IMR-90 (cell line): ENCODE measurements at regions not wholly inside any gene's neighbourhood (a gene's known extent, or its start where the extent isn't known, plus 50 kb on each side); places are given as distances from the start of the nearest gene placed in this dataset.

Experiments
- ATAC-seq: fragments of 200-7000 bp; cut with Tn5 transposase; 2 replicates; pipeline ENCODE4 v1.9.1; 2020; ENCODE audit warnings: low read depth, mild to moderate bottlenecking, moderate library complexity
- BruUV-seq: library from RNA; stranded (reverse); fragments of 400-500 nt; replicated peaks from 2 replicates; lab custom pipeline; 2021; lab: Mats Ljungman, UMichigan
- CTCF ChIA-PET: fragments of 300-600 bp; formaldehyde crosslinking; extraction: SDS; loops from one replicate; lab custom pipeline; 2021; ENCODE audit warnings: antibody characterized with exemption; lab: Yijun Ruan, JAX
- POLR2A ChIA-PET: fragments of 300-600 bp; sonication (Branson Sonifier 250); formaldehyde crosslinking; loops from one replicate; lab custom pipeline; 2022; ENCODE audit warnings: antibody characterized with exemption; ENCODE audit not compliant: unreplicated experiment; lab: Charles Lee
- DNase-seq: peaks from one replicate; pipeline ENCODE4 v3.0.0; 2013
- H2AFZ ChIP-seq: replicated peaks from 2 replicates; pipeline ENCODE3; 2013; ENCODE audit warnings: low read length, mild to moderate bottlenecking; ENCODE audit not compliant: poor library complexity
- H2AK5ac ChIP-seq: 2 replicates; pipeline ENCODE4 v1.6.1; 2013; ENCODE audit warnings: low read depth, low read length, inconsistent platforms
- H2AK9ac ChIP-seq: replicated peaks from 2 replicates; pipeline ENCODE3; 2013; ENCODE audit warnings: mild to moderate bottlenecking, low read depth, low read length, moderate library complexity; ENCODE audit not compliant: poor library complexity
- H2BK120ac ChIP-seq: 2 replicates; pipeline ENCODE4 v1.6.1; 2013; ENCODE audit warnings: low read depth, low read length, inconsistent platforms
- H2BK15ac ChIP-seq: 3 replicates; pipeline ENCODE4 v1.6.1; 2013; ENCODE audit warnings: low read depth, low read length, inconsistent platforms
- H2BK20ac ChIP-seq: 2 replicates; pipeline ENCODE4 v1.6.1; 2013; ENCODE audit warnings: low read depth, mild to moderate bottlenecking, inconsistent platforms, low read length, moderate library complexity
- H2BK5ac ChIP-seq: 2 replicates; pipeline ENCODE4 v1.6.1; 2013; ENCODE audit warnings: mild to moderate bottlenecking, low read depth, low read length, inconsistent platforms; ENCODE audit not compliant: poor library complexity, severe bottlenecking
- H3K14ac ChIP-seq: replicated peaks from 2 replicates; pipeline ENCODE4 v1.6.1; 2013; ENCODE audit warnings: low read depth, low read length, inconsistent platforms
- H3K18ac ChIP-seq: 2 replicates; pipeline ENCODE4 v1.6.1; 2013; ENCODE audit warnings: low read depth, low read length, control low read depth
- H3K23ac ChIP-seq: 2 replicates; pipeline ENCODE4 v1.6.1; 2013; ENCODE audit warnings: low read depth, low read length, inconsistent platforms
- H3K27ac ChIP-seq: 2 replicates; pipeline ENCODE4 v1.5.1; 2013; ENCODE audit warnings: mild to moderate bottlenecking, control low read depth, low read length; ENCODE audit not compliant: insufficient read depth
- H3K27me3 ChIP-seq: 2 replicates; pipeline ENCODE4 v1.6.1; 2013; ENCODE audit warnings: low read length; ENCODE audit not compliant: control insufficient read depth, insufficient read depth
- H3K36me3 ChIP-seq: 2 replicates; pipeline ENCODE4 v1.6.1; 2013; ENCODE audit warnings: low read length, mixed read lengths; ENCODE audit not compliant: control insufficient read depth, insufficient read depth
- H3K4ac ChIP-seq: 2 replicates; pipeline ENCODE4 v1.6.1; 2013; ENCODE audit warnings: low read depth, low read length, inconsistent platforms
- H3K4me1 ChIP-seq: 2 replicates; pipeline ENCODE4 v1.6.1; 2013; ENCODE audit warnings: low read length, mixed read lengths; ENCODE audit not compliant: control insufficient read depth, insufficient read depth
- H3K4me2 ChIP-seq: 2 replicates; pipeline ENCODE4 v1.6.1; 2013; ENCODE audit warnings: low read depth, mild to moderate bottlenecking, control low read depth, low read length, moderate library complexity
- H3K4me3 ChIP-seq: 2 replicates; pipeline ENCODE4 v1.5.1; 2013; ENCODE audit warnings: low read depth, mild to moderate bottlenecking, control low read depth, low read length, moderate library complexity; ENCODE audit not compliant: insufficient read depth
- H3K56ac ChIP-seq: 2 replicates; pipeline ENCODE4 v1.6.1; 2013; ENCODE audit warnings: low read length, inconsistent platforms; ENCODE audit not compliant: insufficient read depth; ENCODE audit errors: extremely low read depth
- H3K79me1 ChIP-seq, 2 experiments: 2 replicates each; pipeline ENCODE4 v1.6.1; 2013; ENCODE audit warnings: low read length in 2 of 2, inconsistent platforms in 1 of 2, low read depth in 1 of 2
- H3K9ac ChIP-seq: 2 replicates; pipeline ENCODE4 v1.6.1; 2013; ENCODE audit warnings: low read depth, low read length, control low read depth
- H3K9me1 ChIP-seq: 2 replicates; pipeline ENCODE4 v1.6.1; 2013; ENCODE audit warnings: low read length, inconsistent platforms; ENCODE audit not compliant: insufficient read depth
- H3K9me3 ChIP-seq: 2 replicates; pipeline ENCODE4 v1.6.1; 2013; ENCODE audit warnings: low read length; ENCODE audit not compliant: control insufficient read depth, insufficient read depth
- H4K20me1 ChIP-seq: 2 replicates; pipeline ENCODE4 v1.6.1; 2013; ENCODE audit warnings: low read length, inconsistent platforms; ENCODE audit not compliant: insufficient read depth
- H4K5ac ChIP-seq: 2 replicates; pipeline ENCODE4 v1.6.1; 2013; ENCODE audit warnings: mild to moderate bottlenecking, low read depth, low read length, control low read depth
- H4K8ac ChIP-seq, 2 experiments: 2 replicates each; pipeline ENCODE4 v1.6.1; 2013; ENCODE audit warnings: low read depth in 2 of 2, low read length in 2 of 2, control low read depth in 1 of 2, inconsistent platforms in 1 of 2
- H4K91ac ChIP-seq: 2 replicates; pipeline ENCODE4 v1.6.1; 2013; ENCODE audit warnings: low read depth, low read length, inconsistent platforms; ENCODE audit not compliant: insufficient read depth
- CEBPB ChIP-seq: IDR thresholded peaks from 2 replicates; pipeline ENCODE4 v1.6.1; 2012; ENCODE audit warnings: low read depth, low read length, improper control_type of control experiment
- CTCF ChIP-seq: conservative IDR thresholded peaks from 2 replicates; pipeline ENCODE4 v1.5.1; 2012; ENCODE audit warnings: mild to moderate bottlenecking, low read depth, low read length, improper control_type of control experiment
- ELK1 ChIP-seq: fragments of 150-350 bp; IDR thresholded peaks from 2 replicates; pipeline ENCODE4 v1.6.1; 2016; ENCODE audit warnings: low read depth, mild to moderate bottlenecking, low read length, moderate library complexity, borderline replicate concordance
- FOS ChIP-seq: fragments of 150-350 bp; IDR thresholded peaks from 2 replicates; pipeline ENCODE4 v1.6.1; 2016; ENCODE audit warnings: low read depth, low read length
- NFE2L2 ChIP-seq: fragments of 150-350 bp; IDR thresholded peaks from 2 replicates; pipeline ENCODE4 v1.6.1; 2016; ENCODE audit warnings: low read depth, mild to moderate bottlenecking, low read length
- POLR2A ChIP-seq: IDR thresholded peaks from 2 replicates; pipeline ENCODE4 v1.6.1; 2012; ENCODE audit warnings: mild to moderate bottlenecking, low read depth, low read length
- SMC3 ChIP-seq: fragments of 150-350 bp; IDR thresholded peaks from 2 replicates; pipeline ENCODE4 v1.6.1; 2016; ENCODE audit warnings: low read depth, mild to moderate bottlenecking, antibody characterized with exemption, low read length, moderate library complexity
- WGBS, 2 experiments: methylation state at CpG; one replicate each; pipeline versions ENCODE4 v1.1.5 to v1.1.7; 2013; ENCODE audit warnings: missing lambda C conversion rate in 2 of 2; ENCODE audit not compliant: insufficient read length in 1 of 2; ENCODE audit errors: extremely low coverage in 2 of 2; 5-methylcytosine and 5-hydroxymethylcytosine counted together
- dilution Hi-C: fragments of 300-500 bp; cut with HindIII; formaldehyde crosslinking; loops from one replicate; pipeline ENCODE4 v1.14.3; 2018; ENCODE audit warnings: low sequenced_read_pairs; ENCODE audit not compliant: unreplicated experiment
- in situ Hi-C: fragments of 300-500 bp; cut with MboI; formaldehyde crosslinking; loops from 3 replicates; pipeline ENCODE4 v1.14.3; 2019; ENCODE audit warnings: low sequenced_read_pairs, inconsistent platforms, mixed read lengths
- intact Hi-C: fragments of 100-400 bp; cut with micrococcal nuclease; formaldehyde crosslinking; loops from 2 replicates; pipeline ENCODE4 v1.10.0; 2022

GRCh38 chr2:120602251-120602650 is 133.4 kb upstream of the GLI2 start:
- no peak overlapping the region for H3K4me3 ChIP-seq
- H3K9me3 ChIP-seq, result peaks cover 6% of the 10 kb centered on the region; the same call in 1 of the 2 replicates
- no peak overlapping the region for H2AK9ac ChIP-seq
- intact Hi-C loops, result no loop called here
- H4K8ac ChIP-seq, result no peak overlapping the region
- H3K23ac ChIP-seq, result no peak overlapping the region
- no peak overlapping the region for H4K91ac ChIP-seq
- peaks cover 12% of the 10 kb centered on the region; the same call in 1 of the 2 replicates for H3K27me3 ChIP-seq
- ATAC-seq (no peak), DNase-seq (no peak)
- no peak overlapping the region for H3K18ac ChIP-seq
- in situ Hi-C loops, result no loop called here
- no peaks in the 10 kb centered on the region for H4K20me1 ChIP-seq
- H3K9ac ChIP-seq, result no peak overlapping the region
- H2BK120ac ChIP-seq, result no peak overlapping the region
- no peak overlapping the region for H4K5ac ChIP-seq
- CTCF ChIA-PET, result no interaction called here
- no peak overlapping the region for H2BK15ac ChIP-seq
- H3K27ac ChIP-seq, result no peak overlapping the region
- no peak overlapping the region for H3K14ac ChIP-seq
- TF ChIP-seq FOS (no peak), POLR2A (no peak), CEBPB (no peak), SMC3 (no peak), ELK1 (no peak), NFE2L2 (no peak), CTCF (no peak)
- WGBS, 2 experiments, result 88% methylated on average over 2 of the region's 7 CpGs; no CpG with 5 or more reads in 1 of the 2 experiments
- no peaks in the 10 kb centered on the region for H3K9me1 ChIP-seq
- no peak overlapping the region for H2BK5ac ChIP-seq
- H3K4ac ChIP-seq, result no peak overlapping the region
- H3K4me2 ChIP-seq, result no peak overlapping the region
- peaks cover 6% of the 10 kb centered on the region for H3K4me1 ChIP-seq
- no peaks in the 10 kb centered on the region for H3K36me3 ChIP-seq
- no peak overlapping the region for H3K56ac ChIP-seq
- no peak overlapping the region for H2AFZ ChIP-seq
- POLR2A ChIA-PET, result no interaction called here
- no TSS peak for BruUV-seq
- no peaks in the 10 kb centered on the region for H3K79me1 ChIP-seq
- H2AK5ac ChIP-seq, result no peak overlapping the region
- dilution Hi-C loops, result no loop called here
- H2BK20ac ChIP-seq, result no peak overlapping the region
